ENCODE measurements at regions not wholly inside any gene's neighbourhood (a gene's known extent, or its start where the extent isn't known, plus 50 kb on each side); places are given as distances from the start of the nearest gene placed in this dataset.

- Histone ChIP-seq H3K9me3 (ENCODE audit: low read length) (no peaks in the 10 kb centered on the region), H3K4me2 (ENCODE audit: low read length) (no peak overlapping the region), H3K27me3 (ENCODE audit: insufficient read depth, low read depth, low read length) (no peaks in the 10 kb centered on the region), H3K9ac (ENCODE audit: low read length) (no peak overlapping the region), H3F3A (ENCODE audit: insufficient read depth, low read length, poor library complexity, severe bottlenecking) (no peaks in the 10 kb centered on the region), H4K20me1 (ENCODE audit: insufficient read depth) (no peaks in the 10 kb centered on the region), H3K27ac (ENCODE audit: low read length) (no peak overlapping the region), H2AFZ (ENCODE audit: low read depth, low read length) (no peak overlapping the region), H3K9me2 (ENCODE audit: insufficient read depth, low read length) (no peaks in the 10 kb centered on the region), H3K79me2 (replicated peaks; ENCODE audit: insufficient read depth, low read length) (no peaks in the 10 kb centered on the region), H3K4me3 (ENCODE audit: low read length) (no peak overlapping the region), H3K36me3 (ENCODE audit: insufficient read depth, low read length) (no peaks in the 10 kb centered on the region)
- TF ChIP-seq EP300 (conservative IDR thresholded peaks at IDR 0.05; ENCODE audit: poor library complexity, severe bottlenecking) (no peak), MXI1 (conservative IDR thresholded peaks at IDR 0.05; ENCODE audit: poor library complexity, severe bottlenecking) (no peak), CTCF (IDR thresholded peaks at IDR 0.05; ENCODE audit: poor library complexity, severe bottlenecking) (no peak), RAD21 (conservative IDR thresholded peaks at IDR 0.05) (no peak)
These were observed 50.3 kb upstream of the RAB3GAP2 start for GRCh38 chr1:220322570-220322969.

Small RNA genes lying in the stretch of these regions (small RNA-seq; reads per million reads assigned to genes)
- gene AC096644.2, result 0 reads per million in 3 experiments
